Mammary epithelial cell (primary cell): ENCODE measurements at regions not wholly inside any gene's neighbourhood (a gene's known extent, or its start where the extent isn't known, plus 50 kb on each side); places are given as distances from the start of the nearest gene placed in this dataset.

Experiments used
- EZH2 ChIP-seq: IDR thresholded peaks from 2 replicates; pipeline ENCODE4 v1.6.1; 2012; ENCODE audit warnings: low read length, inconsistent platforms, borderline replicate concordance
- TF ChIP-seq, protein P1 (sequence below), 2 donors: IDR thresholded peaks in 1 of 2; conservative IDR thresholded peaks in 1 of 2; 2 replicates each; pipeline ENCODE4 v1.5.1; 2011 to 2012; ENCODE audit warnings: inconsistent platforms in 2 of 2, low read length in 2 of 2, mild to moderate bottlenecking in 2 of 2, control low read depth in 1 of 2, low read depth in 1 of 2; ENCODE audit not compliant: insufficient read depth in 1 of 2; ENCODE audit errors: extremely low read depth in 1 of 2

DNA sequence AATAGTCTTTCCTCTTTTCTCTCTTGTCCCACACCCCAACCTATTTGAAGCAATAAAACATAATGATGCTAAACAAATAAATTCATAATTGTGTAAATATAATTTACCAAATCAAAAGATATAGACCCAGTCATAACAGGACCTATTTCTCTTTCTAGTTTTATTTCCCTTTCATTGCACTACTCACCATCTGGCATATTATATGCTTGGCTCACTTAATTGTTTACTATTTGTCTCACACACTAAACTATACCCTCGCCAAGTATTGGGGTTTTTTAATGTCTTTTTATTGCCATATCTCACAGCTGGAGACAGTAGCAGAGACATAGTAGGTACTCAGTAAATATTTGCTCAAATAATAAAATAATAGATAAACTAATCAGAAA lies 597.5 kb upstream of the PCDH15 start:
- TF ChIP-seq, protein P1, sequence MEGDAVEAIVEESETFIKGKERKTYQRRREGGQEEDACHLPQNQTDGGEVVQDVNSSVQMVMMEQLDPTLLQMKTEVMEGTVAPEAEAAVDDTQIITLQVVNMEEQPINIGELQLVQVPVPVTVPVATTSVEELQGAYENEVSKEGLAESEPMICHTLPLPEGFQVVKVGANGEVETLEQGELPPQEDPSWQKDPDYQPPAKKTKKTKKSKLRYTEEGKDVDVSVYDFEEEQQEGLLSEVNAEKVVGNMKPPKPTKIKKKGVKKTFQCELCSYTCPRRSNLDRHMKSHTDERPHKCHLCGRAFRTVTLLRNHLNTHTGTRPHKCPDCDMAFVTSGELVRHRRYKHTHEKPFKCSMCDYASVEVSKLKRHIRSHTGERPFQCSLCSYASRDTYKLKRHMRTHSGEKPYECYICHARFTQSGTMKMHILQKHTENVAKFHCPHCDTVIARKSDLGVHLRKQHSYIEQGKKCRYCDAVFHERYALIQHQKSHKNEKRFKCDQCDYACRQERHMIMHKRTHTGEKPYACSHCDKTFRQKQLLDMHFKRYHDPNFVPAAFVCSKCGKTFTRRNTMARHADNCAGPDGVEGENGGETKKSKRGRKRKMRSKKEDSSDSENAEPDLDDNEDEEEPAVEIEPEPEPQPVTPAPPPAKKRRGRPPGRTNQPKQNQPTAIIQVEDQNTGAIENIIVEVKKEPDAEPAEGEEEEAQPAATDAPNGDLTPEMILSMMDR (conservative IDR thresholded peaks at IDR 0.05 in 1 of 2, IDR thresholded peaks at IDR 0.05 in 1 of 2; ENCODE audit: extremely low read depth in 1 of 2, insufficient read depth in 1 of 2, low read depth in 1 of 2, low read length in 2 of 2) = no peak
- no peak for TF ChIP-seq EZH2
